PFSK-1 (cell line): ENCODE measurements at regions not wholly inside any gene's neighbourhood (a gene's known extent, or its start where the extent isn't known, plus 50 kb on each side); places are given as distances from the start of the nearest gene placed in this dataset.

Experiments used
- FOXP2 ChIP-seq: optimal IDR thresholded peaks from 2 replicates; pipeline ENCODE3; 2011; ENCODE audit warnings: borderline replicate concordance, control low read depth, inconsistent platforms; ENCODE audit not compliant: insufficient read depth; ENCODE audit errors: extremely low read length, extremely low read depth
- POLR2AphosphoS5 ChIP-seq: IDR thresholded peaks from 2 replicates; pipeline ENCODE4 v1.6.1; 2012; ENCODE audit warnings: low read depth, mild to moderate bottlenecking, control low read depth, low read length, moderate library complexity
- SIN3A ChIP-seq: IDR thresholded peaks from 2 replicates; pipeline ENCODE4 v1.6.1; 2012; ENCODE audit warnings: mild to moderate bottlenecking, low read length, moderate library complexity, borderline replicate concordance; ENCODE audit not compliant: insufficient read depth
- TAF1 ChIP-seq: IDR thresholded peaks from 2 replicates; pipeline ENCODE4 v1.6.1; 2012; ENCODE audit warnings: low read length, control low read depth, borderline replicate concordance; ENCODE audit not compliant: insufficient read depth
- TF ChIP-seq, protein P1 (sequence below), 2 experiments: IDR thresholded peaks; 2 replicates each; pipeline versions ENCODE4 v1.6.1 to v1.8.0; 2011 to 2012; ENCODE audit warnings: low read depth in 2 of 2, low read length in 2 of 2, control low read depth in 1 of 2, inconsistent platforms in 1 of 2, mild to moderate bottlenecking in 1 of 2, moderate library complexity in 1 of 2; ENCODE audit not compliant: insufficient read depth in 1 of 2

DNA sequence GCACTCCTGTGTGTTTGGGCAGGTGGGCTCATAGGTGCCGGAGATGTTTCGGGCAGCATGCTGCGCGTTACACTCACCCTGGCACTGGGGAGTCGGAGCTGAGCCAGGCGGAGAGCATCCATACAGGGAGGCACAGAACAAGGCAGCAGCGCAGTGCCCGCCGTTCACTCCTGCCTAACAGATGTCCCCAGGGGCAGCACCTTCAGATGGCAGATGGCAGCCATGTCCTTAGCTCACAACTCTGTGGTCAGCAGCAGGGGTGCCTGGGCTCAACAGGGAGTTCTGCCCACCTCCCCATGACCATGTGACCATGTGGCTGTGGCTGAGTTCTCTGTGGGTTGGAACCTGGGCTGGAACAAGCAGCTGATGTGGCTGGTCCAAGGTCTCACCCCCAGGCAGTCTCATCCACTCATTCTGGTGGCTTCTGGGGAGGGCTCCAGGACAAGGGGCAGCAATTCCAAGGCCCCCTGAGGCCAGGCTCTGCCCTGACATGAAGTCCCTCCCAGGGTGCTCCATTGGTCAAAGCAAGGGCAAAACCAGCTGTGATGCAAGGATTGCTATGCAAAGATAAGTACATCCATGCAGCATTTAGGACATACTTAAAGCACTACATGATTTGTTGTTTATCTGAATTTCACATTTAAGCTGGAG lies 64.2 kb downstream of the MRPL36 start:
- TF ChIP-seq POLR2AphosphoS5 (no peak), SIN3A (no peak), TAF1 (no peak)
- TF ChIP-seq, protein P1, sequence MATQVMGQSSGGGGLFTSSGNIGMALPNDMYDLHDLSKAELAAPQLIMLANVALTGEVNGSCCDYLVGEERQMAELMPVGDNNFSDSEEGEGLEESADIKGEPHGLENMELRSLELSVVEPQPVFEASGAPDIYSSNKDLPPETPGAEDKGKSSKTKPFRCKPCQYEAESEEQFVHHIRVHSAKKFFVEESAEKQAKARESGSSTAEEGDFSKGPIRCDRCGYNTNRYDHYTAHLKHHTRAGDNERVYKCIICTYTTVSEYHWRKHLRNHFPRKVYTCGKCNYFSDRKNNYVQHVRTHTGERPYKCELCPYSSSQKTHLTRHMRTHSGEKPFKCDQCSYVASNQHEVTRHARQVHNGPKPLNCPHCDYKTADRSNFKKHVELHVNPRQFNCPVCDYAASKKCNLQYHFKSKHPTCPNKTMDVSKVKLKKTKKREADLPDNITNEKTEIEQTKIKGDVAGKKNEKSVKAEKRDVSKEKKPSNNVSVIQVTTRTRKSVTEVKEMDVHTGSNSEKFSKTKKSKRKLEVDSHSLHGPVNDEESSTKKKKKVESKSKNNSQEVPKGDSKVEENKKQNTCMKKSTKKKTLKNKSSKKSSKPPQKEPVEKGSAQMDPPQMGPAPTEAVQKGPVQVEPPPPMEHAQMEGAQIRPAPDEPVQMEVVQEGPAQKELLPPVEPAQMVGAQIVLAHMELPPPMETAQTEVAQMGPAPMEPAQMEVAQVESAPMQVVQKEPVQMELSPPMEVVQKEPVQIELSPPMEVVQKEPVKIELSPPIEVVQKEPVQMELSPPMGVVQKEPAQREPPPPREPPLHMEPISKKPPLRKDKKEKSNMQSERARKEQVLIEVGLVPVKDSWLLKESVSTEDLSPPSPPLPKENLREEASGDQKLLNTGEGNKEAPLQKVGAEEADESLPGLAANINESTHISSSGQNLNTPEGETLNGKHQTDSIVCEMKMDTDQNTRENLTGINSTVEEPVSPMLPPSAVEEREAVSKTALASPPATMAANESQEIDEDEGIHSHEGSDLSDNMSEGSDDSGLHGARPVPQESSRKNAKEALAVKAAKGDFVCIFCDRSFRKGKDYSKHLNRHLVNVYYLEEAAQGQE (IDR thresholded peaks at IDR 0.05; ENCODE audit: insufficient read depth in 1 of 2, low read depth in 2 of 2, low read length in 2 of 2): no peak

DNA sequence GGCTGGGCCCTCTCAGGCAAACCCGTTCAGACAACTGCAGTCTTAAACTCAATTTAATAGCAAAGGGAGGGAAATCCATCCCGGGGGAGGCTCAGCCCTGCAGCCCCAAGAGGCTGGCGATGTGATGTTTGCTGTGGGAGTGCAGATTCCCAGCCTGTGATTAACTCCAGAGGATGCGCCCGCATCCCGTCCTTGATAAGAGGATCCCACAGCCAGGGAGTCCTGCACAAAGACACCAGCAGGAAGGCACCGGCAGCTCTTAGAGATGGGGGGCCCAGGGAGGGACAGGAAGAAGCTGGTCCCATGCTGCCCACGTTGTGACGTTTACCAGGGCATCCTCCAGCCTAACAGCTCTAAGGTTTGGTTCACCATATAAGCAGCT lies 64.7 kb downstream of the MRPL36 start:
- TF ChIP-seq SIN3A (no peak), POLR2AphosphoS5 (no peak), TAF1 (no peak), FOXP2 (no peak)
- TF ChIP-seq, protein P1 (IDR thresholded peaks at IDR 0.05; ENCODE audit: insufficient read depth in 1 of 2, low read depth in 2 of 2, low read length in 2 of 2): no peak

DNA sequence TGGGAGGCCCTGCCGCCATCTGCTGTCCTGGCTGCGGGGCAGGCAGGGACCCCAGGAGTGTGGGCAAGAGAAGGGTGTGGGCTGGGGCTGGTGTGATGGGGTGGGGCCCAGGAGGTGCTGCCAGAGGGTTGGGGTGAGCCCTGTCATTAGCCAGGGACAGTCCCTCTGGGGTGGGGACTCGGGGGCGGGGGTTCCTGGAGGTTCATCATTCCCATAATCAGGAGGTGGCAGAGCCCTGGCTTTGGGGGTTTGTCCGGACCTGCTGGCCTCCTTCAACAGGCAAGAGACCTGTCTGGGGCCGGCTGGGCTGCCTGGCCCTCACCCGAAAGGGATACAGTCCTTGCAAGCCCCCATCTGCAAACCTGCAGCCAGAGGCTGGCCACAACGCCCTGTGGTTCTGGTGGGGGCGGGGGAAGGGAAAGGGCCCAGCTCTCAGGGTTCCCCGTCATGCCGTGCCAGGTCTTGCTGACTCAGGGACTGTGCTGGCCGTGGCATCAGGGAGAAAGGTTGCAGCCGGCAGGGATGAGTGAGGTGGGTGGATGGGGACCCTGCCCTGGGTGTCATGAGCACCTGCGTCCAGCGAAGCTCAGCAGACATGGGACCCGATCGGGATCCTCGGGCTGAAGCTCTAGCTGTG lies 65.2 kb downstream of the MRPL36 start:
- TF ChIP-seq SIN3A (no peak), FOXP2 (no peak), TAF1 (no peak)
- TF ChIP-seq, protein P1 (IDR thresholded peaks at IDR 0.05; ENCODE audit: insufficient read depth in 1 of 2, low read depth in 2 of 2, low read length in 2 of 2): no peak

DNA sequence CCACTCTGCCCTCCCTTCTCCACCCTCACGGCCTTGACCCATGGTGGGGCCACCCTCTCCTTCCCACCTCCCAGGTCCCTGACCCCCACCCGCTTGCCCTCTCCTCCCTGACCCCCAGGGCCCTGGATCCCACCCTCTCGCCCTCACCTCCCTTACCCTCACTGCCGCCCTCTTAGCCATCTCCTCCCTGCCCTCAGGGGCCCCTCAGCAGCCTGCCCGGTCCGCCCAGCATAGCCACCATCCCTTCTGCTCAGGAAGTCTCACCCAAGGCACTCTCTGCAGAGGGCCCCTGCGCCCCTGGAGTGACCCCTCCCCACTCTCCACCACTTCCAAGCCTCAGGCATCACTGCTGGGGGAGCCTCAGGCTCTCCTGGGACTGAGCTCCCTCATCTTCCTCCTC lies 66.3 kb downstream of the MRPL36 start:
- TF ChIP-seq SIN3A (no peak), FOXP2 (no peak), POLR2AphosphoS5 (no peak), TAF1 (no peak)
- TF ChIP-seq, protein P1 (IDR thresholded peaks at IDR 0.05; ENCODE audit: insufficient read depth in 1 of 2, low read depth in 2 of 2, low read length in 2 of 2): no peak

DNA sequence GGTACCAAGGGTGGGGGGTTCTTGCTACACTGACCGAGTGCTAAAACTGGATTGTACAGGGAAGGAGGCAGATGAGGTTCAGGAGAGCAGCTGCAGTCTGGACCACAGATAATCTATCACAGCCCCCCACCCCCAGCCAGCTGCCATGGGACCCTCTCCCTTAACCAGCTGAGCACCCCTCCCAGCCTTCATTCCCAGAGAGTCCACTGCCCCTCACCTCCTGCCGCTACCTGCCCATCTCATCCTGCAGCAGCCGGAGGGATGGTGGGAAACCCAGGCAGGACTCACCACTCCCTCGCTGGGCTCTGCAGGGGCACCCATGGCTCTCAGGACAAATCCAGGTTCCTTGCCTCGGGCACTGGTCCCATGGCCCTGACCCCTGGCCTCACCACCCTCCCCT lies 66.7 kb downstream of the MRPL36 start:
- TF ChIP-seq, protein P1 (IDR thresholded peaks at IDR 0.05; ENCODE audit: insufficient read depth in 1 of 2, low read depth in 2 of 2, low read length in 2 of 2): no peak
- TF ChIP-seq SIN3A (no peak), POLR2AphosphoS5 (no peak), FOXP2 (no peak), TAF1 (no peak)
